ENCODE measurements at regions not wholly inside any gene's neighbourhood (a gene's known extent, or its start where the extent isn't known, plus 50 kb on each side); places are given as distances from the start of the nearest gene placed in this dataset.

DNA sequence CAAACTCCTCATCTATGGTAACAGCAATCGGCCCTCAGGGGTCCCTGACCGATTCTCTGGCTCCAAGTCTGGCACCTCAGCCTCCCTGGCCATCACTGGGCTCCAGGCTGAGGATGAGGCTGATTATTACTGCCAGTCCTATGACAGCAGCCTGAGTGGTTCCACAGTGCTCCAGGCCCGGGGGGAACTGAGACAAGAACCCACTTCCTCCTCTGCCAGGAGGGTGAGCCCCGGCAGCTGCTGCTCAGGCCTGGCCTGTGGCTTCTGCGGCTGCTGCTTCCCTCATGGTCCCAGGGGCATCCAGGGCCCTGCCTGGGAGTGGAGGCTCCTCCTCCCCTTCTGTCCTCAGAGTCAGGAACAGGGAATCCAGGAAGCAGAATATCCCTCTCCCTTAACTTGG lies 98.4 kb downstream of the ZNF280B start:
- TF ChIP-seq, protein P1, sequence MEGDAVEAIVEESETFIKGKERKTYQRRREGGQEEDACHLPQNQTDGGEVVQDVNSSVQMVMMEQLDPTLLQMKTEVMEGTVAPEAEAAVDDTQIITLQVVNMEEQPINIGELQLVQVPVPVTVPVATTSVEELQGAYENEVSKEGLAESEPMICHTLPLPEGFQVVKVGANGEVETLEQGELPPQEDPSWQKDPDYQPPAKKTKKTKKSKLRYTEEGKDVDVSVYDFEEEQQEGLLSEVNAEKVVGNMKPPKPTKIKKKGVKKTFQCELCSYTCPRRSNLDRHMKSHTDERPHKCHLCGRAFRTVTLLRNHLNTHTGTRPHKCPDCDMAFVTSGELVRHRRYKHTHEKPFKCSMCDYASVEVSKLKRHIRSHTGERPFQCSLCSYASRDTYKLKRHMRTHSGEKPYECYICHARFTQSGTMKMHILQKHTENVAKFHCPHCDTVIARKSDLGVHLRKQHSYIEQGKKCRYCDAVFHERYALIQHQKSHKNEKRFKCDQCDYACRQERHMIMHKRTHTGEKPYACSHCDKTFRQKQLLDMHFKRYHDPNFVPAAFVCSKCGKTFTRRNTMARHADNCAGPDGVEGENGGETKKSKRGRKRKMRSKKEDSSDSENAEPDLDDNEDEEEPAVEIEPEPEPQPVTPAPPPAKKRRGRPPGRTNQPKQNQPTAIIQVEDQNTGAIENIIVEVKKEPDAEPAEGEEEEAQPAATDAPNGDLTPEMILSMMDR (IDR thresholded peaks at IDR 0.05; ENCODE audit: insufficient read depth, low read depth, low read length, missing control alignments), result no peak
- H3K4me3 ChIP-seq (ENCODE audit: low read length), result no peak overlapping the region
- no peak for DNase-seq (ENCODE audit: low read depth)

DNA sequence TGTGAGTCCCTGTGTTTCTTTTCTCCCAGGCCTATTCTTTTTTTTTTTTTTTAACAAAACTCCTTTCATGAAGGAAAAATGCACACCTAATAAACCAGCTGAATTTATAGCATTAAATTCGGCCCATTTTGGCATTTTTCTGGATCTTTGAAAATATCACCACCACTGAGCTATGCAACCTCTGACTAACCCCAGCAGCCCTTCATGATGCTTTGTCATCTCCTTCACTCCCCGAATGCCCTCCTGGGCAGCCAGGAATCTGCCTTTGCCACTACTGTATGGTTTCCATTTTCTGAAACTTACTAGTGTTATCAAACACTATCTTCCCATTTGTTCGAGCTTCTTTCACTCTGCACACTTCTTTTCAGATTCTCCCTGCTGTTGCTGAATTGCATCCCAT lies 97.9 kb downstream of the ZNF280B start:
- no peak for DNase-seq (ENCODE audit: low read depth)
- no peak overlapping the region for H3K4me3 ChIP-seq (ENCODE audit: low read length)
- TF ChIP-seq, protein P1 (IDR thresholded peaks at IDR 0.05; ENCODE audit: insufficient read depth, low read depth, low read length, missing control alignments), result no peak

DNA sequence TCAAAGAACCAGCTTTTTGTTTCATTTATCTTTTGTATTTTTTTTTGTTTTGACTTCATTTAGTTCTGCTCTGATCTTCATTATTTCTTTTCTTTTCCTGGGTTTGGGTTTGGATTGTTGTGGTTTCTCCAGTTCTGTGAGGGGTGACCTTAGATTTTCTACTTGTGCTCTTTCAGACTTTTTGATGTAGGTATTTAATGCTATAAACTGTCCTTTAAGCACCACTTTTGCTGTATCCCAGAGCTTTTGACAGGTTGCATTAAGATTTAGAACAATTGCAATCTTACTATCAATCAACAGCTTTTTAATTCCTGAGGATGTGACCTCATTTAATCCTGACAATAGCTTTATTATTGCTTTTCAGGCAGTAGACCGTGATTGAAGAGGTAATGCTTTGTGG lies 94.3 kb downstream of the ZNF280B start:
- TF ChIP-seq, protein P1 (IDR thresholded peaks at IDR 0.05; ENCODE audit: insufficient read depth, low read depth, low read length, missing control alignments), result no peak
- DNase-seq (ENCODE audit: low read depth), result no peak
- no peak overlapping the region for H3K4me3 ChIP-seq (ENCODE audit: low read length)

DNA sequence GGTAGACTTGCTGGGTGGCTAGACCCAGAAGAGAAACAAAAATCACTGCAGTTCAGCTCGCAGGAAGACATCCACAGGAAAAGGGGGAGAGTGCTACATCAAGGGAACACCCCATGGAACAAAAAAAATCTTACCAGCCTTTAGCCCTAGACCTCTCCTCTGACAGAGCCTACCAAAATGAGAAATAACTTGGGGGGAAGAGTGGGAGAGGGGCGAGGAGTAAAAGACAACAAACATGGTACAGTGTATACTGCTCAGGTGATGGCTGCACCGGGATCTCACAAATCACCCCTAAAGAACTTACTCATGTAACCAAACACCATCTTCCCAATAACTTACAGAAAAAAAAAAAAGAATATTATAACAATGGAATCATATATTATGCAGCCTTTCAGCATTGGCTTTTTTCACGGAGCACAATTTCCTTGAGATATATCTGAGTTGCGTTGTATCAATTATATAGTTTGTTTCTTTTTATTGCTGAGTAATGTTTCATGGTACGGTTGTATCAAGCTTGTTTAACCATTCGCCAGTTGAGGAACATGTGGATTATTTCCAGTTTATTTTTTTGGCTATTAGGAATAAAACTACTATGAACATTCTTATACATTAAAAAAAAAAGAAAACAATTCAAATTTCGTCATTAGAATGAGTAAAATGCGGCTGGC lies 90.9 kb downstream of the ZNF280B start:
- no peak overlapping the region for H3K4me3 ChIP-seq (ENCODE audit: low read length)
- TF ChIP-seq, protein P1 (IDR thresholded peaks at IDR 0.05; ENCODE audit: insufficient read depth, low read depth, low read length, missing control alignments), result no peak
- no peak for DNase-seq (ENCODE audit: low read depth)

DNA sequence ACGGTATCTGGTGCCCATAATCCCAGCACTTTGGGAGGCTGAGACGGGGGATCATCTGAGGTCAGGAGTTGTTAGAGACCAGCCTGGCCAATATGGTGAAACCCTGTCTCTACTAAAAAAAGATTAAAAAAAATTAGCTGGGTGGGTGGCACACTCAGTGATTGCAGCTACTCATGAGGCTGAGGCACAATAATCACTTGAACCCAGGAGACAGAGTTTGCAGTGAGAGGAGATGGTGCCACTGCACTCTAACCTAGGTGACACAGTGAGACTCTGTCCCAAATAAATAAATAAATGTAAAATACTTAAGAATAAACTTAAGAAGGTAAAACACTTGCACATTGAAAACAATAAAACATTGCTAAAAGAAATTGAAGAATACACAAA lies 90.4 kb downstream of the ZNF280B start:
- TF ChIP-seq, protein P1 (IDR thresholded peaks at IDR 0.05; ENCODE audit: insufficient read depth, low read depth, low read length, missing control alignments), result no peak
- no peak overlapping the region for H3K4me3 ChIP-seq (ENCODE audit: low read length)
- no peak for DNase-seq (ENCODE audit: low read depth)

DNA sequence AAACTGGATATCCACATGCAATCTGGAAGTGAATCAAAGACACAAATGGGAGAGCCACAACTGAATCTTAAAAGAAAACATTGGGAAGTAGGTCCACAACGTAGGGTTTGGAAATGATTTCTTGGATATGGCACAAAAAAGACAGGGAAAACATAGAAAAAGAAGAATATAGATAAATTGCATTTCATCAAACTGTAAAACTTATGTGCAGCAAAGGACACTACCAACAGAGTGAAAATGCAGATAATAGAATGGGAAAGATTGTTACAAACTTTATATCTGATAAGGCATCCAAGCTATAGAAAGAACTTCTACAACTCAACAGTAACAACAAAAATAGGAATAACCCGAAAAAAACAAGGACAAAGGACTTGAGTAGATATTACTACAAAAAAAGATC lies 89.6 kb downstream of the ZNF280B start:
- DNase-seq (ENCODE audit: low read depth), result no peak
- TF ChIP-seq, protein P1 (IDR thresholded peaks at IDR 0.05; ENCODE audit: insufficient read depth, low read depth, low read length, missing control alignments), result no peak
- H3K4me3 ChIP-seq (ENCODE audit: low read length), result no peak overlapping the region

DNA sequence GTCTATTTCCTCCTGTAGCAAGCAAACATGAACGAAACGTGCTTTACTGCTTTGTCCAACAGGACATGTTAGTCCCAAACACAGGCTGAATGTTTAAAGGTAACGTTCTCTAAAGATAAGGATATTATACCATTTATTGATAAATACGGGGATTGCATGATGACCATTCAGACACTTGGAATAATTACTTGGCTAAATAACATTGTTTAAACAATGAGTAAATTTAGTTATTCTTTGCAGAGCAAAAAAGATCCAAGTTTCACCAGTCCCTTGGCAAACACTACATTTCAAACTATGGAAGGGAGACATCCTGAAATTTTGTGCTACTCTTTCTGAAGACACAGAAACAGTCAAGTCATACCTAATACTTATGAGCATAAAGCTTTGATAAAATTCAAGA lies 88.0 kb downstream of the ZNF280B start:
- DNase-seq (ENCODE audit: low read depth), result no peak
- no peak overlapping the region for H3K4me3 ChIP-seq (ENCODE audit: low read length)
- TF ChIP-seq, protein P1 (IDR thresholded peaks at IDR 0.05; ENCODE audit: insufficient read depth, low read depth, low read length, missing control alignments), result no peak
